Bronchial epithelial cell (primary cell): ENCODE measurements at regions not wholly inside any gene's neighbourhood (a gene's known extent, or its start where the extent isn't known, plus 50 kb on each side); places are given as distances from the start of the nearest gene placed in this dataset.

Source experiments
- DNase-seq: peaks from one replicate; pipeline ENCODE4 v3.0.0-alpha.2; 2010; ENCODE audit warnings: low read depth
- FAIRE-seq: peaks from 2 replicates; lab custom pipeline; 2011; peaks lifted over from hg19 to GRCh38; lab: Jason Lieb, UNC
- H3K27me3 ChIP-seq: 2 replicates; pipeline ENCODE4 v1.5.1; 2011; ENCODE audit warnings: low read length; ENCODE audit not compliant: control insufficient read depth, insufficient read depth
- H3K36me3 ChIP-seq: 2 replicates; pipeline ENCODE4 v1.5.1; 2011; ENCODE audit warnings: low read length; ENCODE audit not compliant: control insufficient read depth, insufficient read depth
- H3K4me3 ChIP-seq: 2 replicates; pipeline ENCODE4 v1.5.1; 2011; ENCODE audit warnings: mild to moderate bottlenecking, low read depth, low read length, control low read depth
- CTCF ChIP-seq: IDR thresholded peaks from 2 replicates; pipeline ENCODE4 v1.5.1; 2011; ENCODE audit warnings: mild to moderate bottlenecking, moderate library complexity, low read length, control low read depth, inconsistent platforms; ENCODE audit not compliant: insufficient read depth, severe bottlenecking

- no peaks in the 10 kb centered on the region for H3K27me3 ChIP-seq
- FAIRE-seq (no peak), DNase-seq (no peak)
- no peak for TF ChIP-seq CTCF
- no peak overlapping the region for H3K4me3 ChIP-seq
- H3K36me3 ChIP-seq: no peaks in the 10 kb centered on the region
Measured at GRCh38 chr4:114487101-114487500, 111.5 kb upstream of the UGT8 start.

- FAIRE-seq (no peak), DNase-seq (peak; percentile 10)
- Histone ChIP-seq H3K36me3 (no peaks in the 10 kb centered on the region), H3K27me3 (no peaks in the 10 kb centered on the region), H3K4me3 (no peak overlapping the region)
- no peak for TF ChIP-seq CTCF
Measured at GRCh38 chr4:114488301-114488982, 110.2 kb upstream of the UGT8 start.

GRCh38 chr4:114494246-114494803 is 104.3 kb upstream of the UGT8 start:
- no peak for FAIRE-seq
- no peak for TF ChIP-seq CTCF
- no peak overlapping the region for H3K4me3 ChIP-seq
- no peaks in the 10 kb centered on the region for H3K27me3 ChIP-seq
- peak; percentile 17 for DNase-seq
- H3K36me3 ChIP-seq: no peaks in the 10 kb centered on the region

GRCh38 chr4:114495471-114495928 is 103.1 kb upstream of the UGT8 start:
- Histone ChIP-seq H3K36me3 (no peaks in the 10 kb centered on the region), H3K4me3 (no peak overlapping the region), H3K27me3 (no peaks in the 10 kb centered on the region)
- FAIRE-seq (no peak), DNase-seq (no peak)
- TF ChIP-seq CTCF: no peak

GRCh38 chr4:114497116-114497515 is 101.5 kb upstream of the UGT8 start:
- H3K4me3 ChIP-seq: no peak overlapping the region
- H3K27me3 ChIP-seq: no peaks in the 10 kb centered on the region
- no peaks in the 10 kb centered on the region for H3K36me3 ChIP-seq
- no peak for TF ChIP-seq CTCF
- FAIRE-seq (no peak), DNase-seq (no peak)
